Progenitor cell of endocrine pancreas (in vitro differentiated cells): ENCODE measurements at regions not wholly inside any gene's neighbourhood (a gene's known extent, or its start where the extent isn't known, plus 50 kb on each side); places are given as distances from the start of the nearest gene placed in this dataset.

Experiments used
- DNase-seq: peaks from one replicate; pipeline ENCODE4 v3.0.0; 2021; ENCODE audit warnings: low spot score; ENCODE audit not compliant: unreplicated experiment
- H3K27ac Mint-ChIP-seq: 2 replicates; pipeline ENCODE4 v1.8.0; 2021; ENCODE audit warnings: mild to moderate bottlenecking, moderate library complexity, mixed read lengths
- H3K27me3 Mint-ChIP-seq: 2 replicates; pipeline ENCODE4 v1.8.0; 2021; ENCODE audit warnings: mixed read lengths
- H3K36me3 Mint-ChIP-seq: 2 replicates; pipeline ENCODE4 v1.8.0; 2022; ENCODE audit warnings: mixed read lengths; ENCODE audit not compliant: insufficient read depth
- H3K4me1 Mint-ChIP-seq: 2 replicates; pipeline ENCODE4 v1.8.0; 2021; ENCODE audit warnings: low read depth, mixed read lengths
- H3K4me3 Mint-ChIP-seq: 2 replicates; pipeline ENCODE4 v1.8.0; 2021; ENCODE audit warnings: low read depth, mild to moderate bottlenecking, moderate library complexity, mixed read lengths
- H3K9me3 Mint-ChIP-seq: 2 replicates; pipeline ENCODE4 v1.8.0; 2021; ENCODE audit warnings: low read depth, mixed read lengths
- TF ChIP-seq, protein P1 (sequence below): fragments of 200-600 bp; sonication (generic); IDR thresholded peaks from one replicate; pipeline ENCODE4 v1.5.0; 2021; ENCODE audit warnings: antibody characterized with exemption, mild to moderate bottlenecking; ENCODE audit not compliant: unreplicated experiment

DNA sequence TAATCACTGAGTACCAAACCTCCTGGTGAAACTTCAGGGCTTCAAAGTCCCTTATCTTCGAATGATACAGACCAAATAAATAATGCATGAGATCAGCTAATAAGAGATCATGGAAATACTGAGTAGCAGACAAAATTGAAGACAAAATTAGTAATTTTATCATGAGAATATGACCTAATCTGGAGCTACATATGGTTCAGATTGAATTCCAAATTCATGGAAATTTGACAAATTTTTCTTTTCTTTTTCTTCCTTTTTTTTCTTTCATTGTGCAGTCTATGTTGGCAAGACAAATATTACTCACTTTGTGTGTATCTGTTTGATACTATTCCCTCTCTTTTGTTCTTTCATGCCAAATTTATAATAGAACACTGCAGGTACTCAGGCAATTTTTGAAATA lies 218.1 kb upstream of the KCNJ16 start:
- no peaks in the 10 kb centered on the region for H3K27me3 Mint-ChIP-seq

DNA sequence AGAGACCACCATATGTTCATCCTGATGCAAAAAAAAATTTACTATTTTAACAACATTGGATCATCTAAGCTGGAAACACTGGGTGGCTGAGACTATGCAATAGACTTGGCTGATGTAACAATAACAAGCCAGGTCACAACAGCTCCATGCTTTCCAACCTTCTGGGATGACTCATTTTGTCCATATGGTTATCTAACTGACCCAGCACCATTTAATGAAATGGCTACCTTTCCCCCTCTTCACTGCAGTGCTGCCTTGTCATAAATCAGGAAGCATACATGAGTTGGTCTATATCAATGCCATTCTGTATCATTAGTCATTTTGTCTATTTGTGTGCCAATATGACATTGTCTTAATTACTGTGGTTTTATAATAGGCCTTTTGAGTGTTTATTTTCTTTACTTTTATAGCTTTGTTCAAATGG lies 217.6 kb upstream of the KCNJ16 start:
- H3K27me3 Mint-ChIP-seq = no peaks in the 10 kb centered on the region
- H3K4me1 Mint-ChIP-seq = no peaks in the 10 kb centered on the region

More for the DNA sequence above, 218.1 kb upstream of the KCNJ16 start:
- Mint-ChIP-seq H3K9me3 (peaks cover 28% of the 10 kb centered on the region), H3K27ac (no peak overlapping the region), H3K4me3 (no peak overlapping the region), H3K36me3 (peaks cover 2% of the 10 kb centered on the region), H3K4me1 (no peaks in the 10 kb centered on the region)
- TF ChIP-seq, protein P1, sequence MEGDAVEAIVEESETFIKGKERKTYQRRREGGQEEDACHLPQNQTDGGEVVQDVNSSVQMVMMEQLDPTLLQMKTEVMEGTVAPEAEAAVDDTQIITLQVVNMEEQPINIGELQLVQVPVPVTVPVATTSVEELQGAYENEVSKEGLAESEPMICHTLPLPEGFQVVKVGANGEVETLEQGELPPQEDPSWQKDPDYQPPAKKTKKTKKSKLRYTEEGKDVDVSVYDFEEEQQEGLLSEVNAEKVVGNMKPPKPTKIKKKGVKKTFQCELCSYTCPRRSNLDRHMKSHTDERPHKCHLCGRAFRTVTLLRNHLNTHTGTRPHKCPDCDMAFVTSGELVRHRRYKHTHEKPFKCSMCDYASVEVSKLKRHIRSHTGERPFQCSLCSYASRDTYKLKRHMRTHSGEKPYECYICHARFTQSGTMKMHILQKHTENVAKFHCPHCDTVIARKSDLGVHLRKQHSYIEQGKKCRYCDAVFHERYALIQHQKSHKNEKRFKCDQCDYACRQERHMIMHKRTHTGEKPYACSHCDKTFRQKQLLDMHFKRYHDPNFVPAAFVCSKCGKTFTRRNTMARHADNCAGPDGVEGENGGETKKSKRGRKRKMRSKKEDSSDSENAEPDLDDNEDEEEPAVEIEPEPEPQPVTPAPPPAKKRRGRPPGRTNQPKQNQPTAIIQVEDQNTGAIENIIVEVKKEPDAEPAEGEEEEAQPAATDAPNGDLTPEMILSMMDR = no peak
- no peak for DNase-seq

GRCh38 chr17:69858460-69858859 lies 216.6 kb upstream of the KCNJ16 start:
- no peak for DNase-seq
- Mint-ChIP-seq H3K4me3 (no peak overlapping the region), H3K27ac (no peak overlapping the region), H3K36me3 (peaks cover 2% of the 10 kb centered on the region), H3K9me3 (peaks cover 28% of the 10 kb centered on the region), H3K4me1 (no peaks in the 10 kb centered on the region), H3K27me3 (no peaks in the 10 kb centered on the region)
- TF ChIP-seq, protein P1 = no peak

More for the DNA sequence above, 217.6 kb upstream of the KCNJ16 start:
- TF ChIP-seq, protein P1 = no peak
- H3K36me3 Mint-ChIP-seq = peaks cover 2% of the 10 kb centered on the region
- no peak overlapping the region for H3K27ac Mint-ChIP-seq
- no peak overlapping the region for H3K4me3 Mint-ChIP-seq
- H3K9me3 Mint-ChIP-seq = peaks cover 28% of the 10 kb centered on the region
- no peak for DNase-seq

DNA sequence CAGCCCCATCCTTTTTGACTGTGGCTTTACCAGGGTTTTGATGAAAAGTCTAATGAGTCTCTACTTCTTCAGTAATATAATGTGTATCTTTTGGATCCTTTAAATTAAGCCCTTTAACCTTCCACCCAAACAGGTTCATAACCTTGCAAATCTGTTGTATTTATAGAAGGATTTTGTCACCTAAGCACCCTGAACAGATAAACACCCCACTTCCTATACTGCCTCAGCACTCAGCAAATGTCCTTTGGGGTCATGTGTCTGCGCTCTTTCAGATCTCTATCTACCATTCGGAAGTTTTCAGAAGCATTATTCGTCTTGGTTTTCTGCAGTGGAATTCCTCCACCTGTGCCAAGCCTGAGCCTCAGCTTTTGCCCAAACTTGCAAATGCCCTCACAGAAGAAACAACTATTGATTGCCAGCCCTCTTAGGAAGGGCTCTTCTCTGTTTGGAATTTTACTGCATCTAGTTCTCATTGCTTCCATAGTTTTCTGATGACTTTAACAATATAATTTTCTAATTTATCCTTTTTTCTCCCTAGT lies 214.8 kb upstream of the KCNJ16 start:
- H3K4me1 Mint-ChIP-seq = no peaks in the 10 kb centered on the region
- no peak overlapping the region for H3K4me3 Mint-ChIP-seq
- peaks cover 2% of the 10 kb centered on the region for H3K36me3 Mint-ChIP-seq
- no peak overlapping the region for H3K27ac Mint-ChIP-seq
- peaks cover 28% of the 10 kb centered on the region for H3K9me3 Mint-ChIP-seq
- DNase-seq = no peak
- no peaks in the 10 kb centered on the region for H3K27me3 Mint-ChIP-seq
- TF ChIP-seq, protein P1 = no peak

- Mint-ChIP-seq H3K36me3 (no peaks in the 10 kb centered on the region), H3K27ac (no peak overlapping the region)
- DNase-seq = no peak
These were observed 210.6 kb upstream of the KCNJ16 start for GRCh38 chr17:69864462-69864861.

More at GRCh38 chr17:69864462-69864861, 210.6 kb upstream of the KCNJ16 start:
- Mint-ChIP-seq H3K4me1 (no peaks in the 10 kb centered on the region), H3K4me3 (no peak overlapping the region), H3K9me3 (peaks cover 10% of the 10 kb centered on the region), H3K27me3 (no peaks in the 10 kb centered on the region)
- TF ChIP-seq, protein P1 = no peak
